Amniotic stem cell (primary cell): ENCODE measurements at regions not wholly inside any gene's neighbourhood (a gene's known extent, or its start where the extent isn't known, plus 50 kb on each side); places are given as distances from the start of the nearest gene placed in this dataset.

Experiments used
- DNase-seq: peaks from one replicate; lab custom pipeline; 2025; lab: John Stamatoyannopoulos, UW

- no peak for DNase-seq
Observed at GRCh38 chr5:89989776-89990175, 419.8 kb downstream of the CETN3 start.

GRCh38 chr5:89988998-89989655, 420.4 kb downstream of the CETN3 start:
- no peak for DNase-seq

- no peak for DNase-seq
Observed at GRCh38 chr5:89988129-89988810, 421.3 kb downstream of the CETN3 start.

- DNase-seq = no peak
Observed at GRCh38 chr5:89983216-89983615, 426.3 kb downstream of the CETN3 start.

- DNase-seq = no peak
Observed at GRCh38 chr5:89981878-89982773, 427.4 kb downstream of the CETN3 start.

GRCh38 chr5:89981021-89981420, 428.5 kb downstream of the CETN3 start:
- DNase-seq = no peak

- no peak for DNase-seq
Observed at GRCh38 chr5:89973516-89973915, 436.0 kb downstream of the CETN3 start.

- DNase-seq = no peak
Observed at GRCh38 chr5:89972901-89973300, 436.7 kb downstream of the CETN3 start.

GRCh38 chr5:89968958-89969381, 440.6 kb downstream of the CETN3 start:
- no peak for DNase-seq

GRCh38 chr5:89967771-89968444, 441.6 kb downstream of the CETN3 start:
- no peak for DNase-seq

GRCh38 chr5:89956838-89957237, 452.7 kb downstream of the CETN3 start:
- no peak for DNase-seq

- DNase-seq = no peak
Observed at GRCh38 chr5:89954916-89955315, 454.6 kb downstream of the CETN3 start.

- DNase-seq = no peak
Observed at GRCh38 chr5:89951876-89952275, 457.7 kb downstream of the CETN3 start.

GRCh38 chr5:89950234-89950633, 459.3 kb downstream of the CETN3 start:
- no peak for DNase-seq

GRCh38 chr5:89948977-89949376, 460.6 kb downstream of the CETN3 start:
- no peak for DNase-seq

GRCh38 chr5:89946916-89947315, 462.6 kb downstream of the CETN3 start:
- no peak for DNase-seq

- DNase-seq = no peak
Observed at GRCh38 chr5:89946508-89946907, 463.0 kb downstream of the CETN3 start.

- no peak for DNase-seq
Observed at GRCh38 chr5:89942171-89942570, 467.4 kb downstream of the CETN3 start.

GRCh38 chr5:89936576-89936975, 473.0 kb downstream of the CETN3 start:
- no peak for DNase-seq

- no peak for DNase-seq
Observed at GRCh38 chr5:89934069-89934468, 475.5 kb downstream of the CETN3 start.

GRCh38 chr5:89932771-89933181, 476.8 kb downstream of the CETN3 start:
- DNase-seq = no peak
